ENCODE measurements at regions not wholly inside any gene's neighbourhood (a gene's known extent, or its start where the extent isn't known, plus 50 kb on each side); places are given as distances from the start of the nearest gene placed in this dataset.
A peak's percentile ranks its signal among the peaks of the same experiment; 100 is the strongest.
"Not testable (repeated sequence)": the region's sequence is repeated elsewhere in the genome, so short reads cannot be mapped to it uniquely, and the experiment has no call there.

DNA sequence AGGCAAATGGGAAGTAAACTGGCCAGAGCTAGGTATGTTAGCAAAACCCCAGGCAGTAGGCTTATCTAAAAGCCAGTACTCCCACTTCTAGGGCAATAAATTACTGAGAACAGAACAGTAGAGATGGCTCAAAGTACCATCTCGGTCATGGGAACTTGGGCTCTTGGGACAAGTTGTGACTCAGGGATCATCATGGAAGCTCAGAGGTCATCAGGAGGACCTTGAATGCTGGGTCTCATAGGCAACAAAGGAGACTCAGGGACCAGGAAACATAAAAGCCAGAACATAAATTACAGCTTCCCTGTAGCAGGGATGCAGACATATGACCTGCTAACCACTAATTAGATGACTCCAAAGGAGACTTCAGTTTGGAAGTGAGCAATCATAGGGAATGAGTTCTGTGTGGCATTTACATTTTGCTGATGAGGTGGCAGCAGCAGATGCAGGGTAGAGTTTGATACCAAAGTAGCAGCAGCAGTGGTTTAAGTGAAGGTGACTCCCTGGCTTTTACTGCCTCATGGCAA lies 97.6 kb upstream of the SCAF11 start:
- peak; percentile 19 for DNase-seq (ENCODE audit: low spot score)

DNA sequence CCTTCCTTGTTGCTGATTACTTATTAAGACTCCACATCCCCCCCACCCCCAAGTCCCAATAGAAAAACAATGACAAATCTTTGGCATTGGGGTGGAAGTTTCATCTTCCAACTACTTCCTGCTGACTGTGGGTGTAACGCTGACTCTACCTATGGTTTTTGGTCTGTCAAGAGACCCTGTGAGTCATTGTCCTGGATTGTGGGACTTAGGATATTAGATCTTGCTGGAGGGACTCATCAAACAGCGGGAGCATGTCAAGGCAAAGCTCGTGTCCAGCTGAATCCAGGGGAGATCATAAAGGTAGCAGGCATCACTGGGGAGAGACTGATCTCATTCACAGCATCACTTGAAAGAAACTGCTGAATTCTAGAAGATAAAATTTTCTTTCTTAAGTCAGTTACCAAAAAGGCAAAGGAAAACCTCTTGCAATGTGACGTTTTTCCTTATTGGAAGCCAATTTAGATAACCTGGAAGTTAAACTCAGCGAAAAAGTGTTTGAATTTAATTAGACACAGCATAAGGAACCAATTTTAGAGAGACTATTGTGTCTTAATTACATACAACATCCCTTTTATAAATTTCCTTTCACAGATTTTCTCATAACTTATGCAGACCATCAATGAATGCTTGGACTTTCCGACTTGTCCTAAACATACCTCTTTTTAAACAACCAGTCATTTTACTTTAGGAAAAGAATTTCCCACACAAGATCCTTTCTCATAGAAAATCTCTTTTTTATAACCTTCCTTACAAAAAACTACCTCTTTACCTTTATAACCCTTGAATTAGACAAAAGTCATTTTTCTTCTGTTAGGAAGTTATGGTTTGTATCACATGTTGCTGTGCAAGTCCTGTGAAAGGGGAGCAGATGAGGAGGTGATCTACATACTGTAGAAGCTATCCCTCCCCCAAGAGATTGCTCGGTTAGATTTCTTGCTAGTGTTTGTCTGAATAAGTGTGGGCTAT lies 94.6 kb upstream of the SCAF11 start:
- no peak for DNase-seq (ENCODE audit: low spot score)

- DNase-seq (ENCODE audit: low spot score) = peak; percentile 32
Observed at GRCh38 chr12:46082490-46083200, 92.3 kb upstream of the SCAF11 start.

- no peak for DNase-seq (ENCODE audit: low spot score)
Observed at GRCh38 chr12:46073321-46073720, 82.9 kb upstream of the SCAF11 start.

DNA sequence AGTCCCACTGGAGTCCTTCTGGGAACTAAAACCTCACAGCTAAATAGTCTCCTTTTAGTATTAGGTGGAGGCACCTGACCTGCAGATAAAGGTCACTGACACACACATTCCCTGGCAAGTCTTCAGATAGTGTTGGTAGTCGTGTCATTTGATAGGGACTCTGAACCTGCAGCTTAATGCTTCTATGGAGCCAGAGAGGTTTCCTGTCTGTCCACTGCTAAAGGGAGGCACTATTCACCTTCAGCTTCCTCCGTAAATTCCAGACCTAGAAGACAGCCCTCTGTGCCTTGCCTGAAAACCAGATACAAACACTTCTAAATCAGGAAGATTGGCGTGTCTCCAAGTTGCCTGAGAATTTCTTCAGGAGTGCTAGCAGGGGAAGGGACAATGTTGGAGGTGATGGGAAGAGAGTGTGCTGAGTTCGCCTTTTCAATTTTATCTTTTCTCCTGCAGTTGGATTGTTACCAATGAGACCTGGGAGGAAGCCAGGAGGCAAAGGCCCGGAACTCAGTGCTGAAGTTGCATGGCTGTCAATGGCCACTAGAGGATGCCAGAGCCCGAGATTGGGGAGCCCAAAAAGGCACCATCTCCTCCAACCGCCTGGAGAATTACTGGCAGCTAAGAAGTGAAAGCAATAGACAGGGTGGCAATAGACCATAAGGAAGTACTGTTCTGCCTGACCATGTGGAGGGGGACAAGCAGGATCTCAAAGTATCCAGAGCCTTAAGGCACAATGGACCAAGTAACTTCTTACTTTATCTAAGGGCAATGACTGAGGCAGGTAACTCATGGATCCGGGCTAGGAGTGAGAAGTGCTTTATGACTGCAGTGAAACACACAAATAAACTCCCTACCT lies 81.6 kb upstream of the SCAF11 start:
- peak; percentile 80 for DNase-seq (ENCODE audit: low spot score)

DNA sequence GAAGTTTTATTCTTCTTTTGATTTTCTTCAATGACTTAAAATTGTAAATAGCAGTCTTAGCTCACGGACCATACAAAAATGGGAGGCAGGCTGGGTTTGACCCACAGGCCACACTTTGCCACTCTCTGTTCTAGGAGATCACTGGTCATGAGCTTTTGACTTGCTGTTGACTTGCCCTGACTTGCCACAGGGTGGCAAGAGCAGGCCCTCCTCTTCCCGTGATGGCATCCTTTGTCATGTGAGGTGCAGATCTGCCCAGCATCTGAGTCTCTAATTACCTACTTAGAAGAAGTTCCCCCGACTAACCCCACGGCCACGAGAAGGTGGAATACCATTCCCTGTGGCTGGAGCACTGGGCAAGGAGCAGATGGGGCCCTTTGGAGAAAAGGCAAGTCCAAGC lies 81.0 kb upstream of the SCAF11 start:
- peak; percentile 30 for DNase-seq (ENCODE audit: low spot score)

- no peak for DNase-seq (ENCODE audit: low spot score)
Observed at GRCh38 chr12:46067094-46067493, 76.7 kb upstream of the SCAF11 start.

GRCh38 chr12:46065412-46066166 lies 75.2 kb upstream of the SCAF11 start:
- no peak for DNase-seq (ENCODE audit: low spot score)

DNA sequence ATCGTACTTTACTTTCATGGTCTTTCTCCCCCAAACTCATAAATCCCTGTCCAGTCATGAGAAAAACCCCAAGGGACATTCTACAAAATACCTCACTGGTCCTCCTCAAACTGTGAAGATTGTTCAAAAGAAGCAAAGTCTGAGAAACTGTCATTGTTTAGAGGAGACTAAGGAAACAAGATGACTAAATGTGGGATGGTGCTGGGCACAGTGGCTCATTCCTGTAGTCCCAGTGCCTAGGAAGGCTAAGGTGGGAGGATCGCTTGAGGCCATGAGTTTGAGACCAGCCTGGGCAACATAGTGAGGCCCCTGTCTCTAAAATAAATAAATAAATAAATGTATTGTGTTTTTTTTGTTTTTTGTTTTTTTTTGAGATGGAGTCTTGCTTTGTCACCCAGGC lies 74.2 kb upstream of the SCAF11 start:
- no peak for DNase-seq (ENCODE audit: low spot score)

DNA sequence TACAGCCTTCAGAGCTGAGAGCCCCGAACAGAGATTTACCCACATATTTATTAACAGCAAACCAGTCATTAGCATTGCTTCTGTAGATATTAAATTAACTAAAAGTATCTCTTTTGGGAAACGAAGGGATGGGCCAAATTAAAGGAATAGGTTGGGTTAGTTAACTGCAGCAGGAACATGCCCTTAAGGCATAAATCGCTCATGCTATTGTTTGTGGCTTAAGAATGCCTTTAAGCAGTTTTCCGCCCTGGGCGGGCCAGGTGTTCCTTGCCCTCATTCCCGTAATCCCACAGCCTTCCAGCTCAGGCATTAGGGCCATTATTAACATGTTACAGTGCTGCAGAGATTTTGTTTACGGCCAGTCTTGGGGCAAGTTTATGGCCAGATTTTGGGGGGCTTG lies 68.3 kb upstream of the SCAF11 start:
- DNase-seq (ENCODE audit: low spot score) = not testable (repeated sequence)

DNA sequence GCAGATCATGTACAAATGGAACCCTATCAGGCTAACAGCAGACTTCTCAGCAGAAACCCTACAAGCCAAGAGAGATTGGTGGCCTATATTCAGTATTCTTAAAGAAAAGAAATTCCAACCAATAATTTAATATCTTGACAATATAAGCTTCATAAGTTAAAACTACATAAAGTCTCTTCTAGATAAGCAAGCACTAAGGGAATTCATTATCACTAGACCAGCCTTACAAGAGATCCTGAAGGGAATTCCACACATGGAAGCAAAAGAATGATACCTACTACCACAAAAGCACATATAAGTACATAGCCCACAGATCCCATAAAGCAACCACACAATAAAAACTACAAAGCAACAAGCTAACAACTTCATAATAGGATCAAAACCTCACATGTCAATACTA lies 60.4 kb upstream of the SCAF11 start:
- DNase-seq (ENCODE audit: low spot score) = no peak

DNA sequence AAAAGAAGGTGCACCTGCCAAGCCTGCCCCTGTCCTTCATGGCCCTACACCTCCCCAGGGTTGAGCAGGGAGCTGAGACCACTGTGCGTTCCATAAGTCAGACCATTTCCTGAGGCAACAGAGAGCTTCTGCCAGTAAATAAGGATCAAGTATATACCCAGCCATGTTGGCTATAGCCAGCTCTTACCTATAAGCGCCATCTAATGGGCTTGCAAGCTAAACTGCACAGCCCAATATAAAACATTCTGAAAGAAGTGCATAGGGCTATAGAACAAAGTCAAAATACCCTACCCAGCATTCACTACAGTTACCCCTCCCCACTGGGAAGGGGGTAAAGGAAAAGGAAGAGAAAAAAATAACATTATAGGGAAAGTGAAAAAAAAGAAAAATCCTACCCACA lies 59.3 kb upstream of the SCAF11 start:
- DNase-seq (ENCODE audit: low spot score) = no peak

GRCh38 chr12:46046436-46046835 lies 56.1 kb upstream of the SCAF11 start:
- DNase-seq (ENCODE audit: low spot score) = no peak

GRCh38 chr12:46043972-46044520 lies 53.7 kb upstream of the SCAF11 start:
- no peak for DNase-seq (ENCODE audit: low spot score)

Measured in RKO (cell line).